ENCODE measurements at regions not wholly inside any gene's neighbourhood (a gene's known extent, or its start where the extent isn't known, plus 50 kb on each side); places are given as distances from the start of the nearest gene placed in this dataset.

- Histone ChIP-seq H3K36me3 (no peaks in the 10 kb centered on the region), H3K9me3 (no peaks in the 10 kb centered on the region), H3K4me3 (no peak overlapping the region), H3K27ac (no peak overlapping the region), H3K4me1 (peaks cover 0 to 5% (median 0%) of the 10 kb centered on the region in 4 donors), H3K27me3 (no peaks in the 10 kb centered on the region)
- WGBS, 5 donors = 63 to 84% (median 73%) methylated on average over 4 of the region's 4 CpGs
- DNase-seq = no peak
- TF ChIP-seq EP300 (IDR thresholded peaks at IDR 0.05) = no peak
- no peak for TF ChIP-seq POLR2A (IDR thresholded peaks at IDR 0.05)
- TF ChIP-seq POLR2AphosphoS5 (IDR thresholded peaks at IDR 0.05) = no peak
- TF ChIP-seq CTCF (IDR thresholded peaks at IDR 0.05) = no peak
- intact Hi-C loops (cut with DNase I; ENCODE audit: low total_unique reads) = no loop called here
These were observed 480.2 kb downstream of the DTHD1 start for GRCh38 chr4:36761607-36762006.

GRCh38 chr4:36763814-36764213 is 480.7 kb upstream of the NWD2 start:
- no peaks in the 10 kb centered on the region for H3K4me1 ChIP-seq
- H3K4me3 ChIP-seq = no peak overlapping the region
- no peak overlapping the region for H3K27ac ChIP-seq
- intact Hi-C loops (cut with DNase I; ENCODE audit: low total_unique reads) = no loop called here
- H3K9me3 ChIP-seq = no peaks in the 10 kb centered on the region
- H3K36me3 ChIP-seq = no peaks in the 10 kb centered on the region
- 78 to 93% (median 85%) methylated on average over 1 of the region's 1 CpG for WGBS, 5 donors
- H3K27me3 ChIP-seq = no peaks in the 10 kb centered on the region
- TF ChIP-seq POLR2AphosphoS5 (IDR thresholded peaks at IDR 0.05) = no peak
- no peak for TF ChIP-seq POLR2A (IDR thresholded peaks at IDR 0.05)
- TF ChIP-seq CTCF (IDR thresholded peaks at IDR 0.05) = no peak
- TF ChIP-seq EP300 (IDR thresholded peaks at IDR 0.05) = no peak
- no peak for DNase-seq

- TF ChIP-seq EP300 (IDR thresholded peaks at IDR 0.05) = no peak
- TF ChIP-seq CTCF (IDR thresholded peaks at IDR 0.05) = no peak
- TF ChIP-seq POLR2AphosphoS5 (IDR thresholded peaks at IDR 0.05) = no peak
- no peak for TF ChIP-seq POLR2A (IDR thresholded peaks at IDR 0.05)
- no peaks in the 10 kb centered on the region for H3K9me3 ChIP-seq
- no peak overlapping the region for H3K27ac ChIP-seq
- no peak overlapping the region for H3K4me3 ChIP-seq
- no peak for DNase-seq
- H3K27me3 ChIP-seq = no peaks in the 10 kb centered on the region
- no peaks in the 10 kb centered on the region for H3K36me3 ChIP-seq
- no peaks in the 10 kb centered on the region for H3K4me1 ChIP-seq
- intact Hi-C loops (cut with DNase I; ENCODE audit: low total_unique reads) = no loop called here
- WGBS, 5 donors = 84 to 95% (median 90%) methylated on average over 1 of the region's 1 CpG; no CpG with 5 or more reads in 1 of the 5 donors
These were observed 476.9 kb upstream of the NWD2 start for GRCh38 chr4:36767596-36767995.

- Histone ChIP-seq H3K9me3 (no peaks in the 10 kb centered on the region), H3K27me3 (no peaks in the 10 kb centered on the region), H3K4me3 (no peak overlapping the region), H3K27ac (no peak overlapping the region), H3K36me3 (no peaks in the 10 kb centered on the region), H3K4me1 (no peaks in the 10 kb centered on the region)
- intact Hi-C loops (cut with DNase I; ENCODE audit: low total_unique reads) = no loop called here
- no peak for TF ChIP-seq POLR2A (IDR thresholded peaks at IDR 0.05)
- TF ChIP-seq CTCF (IDR thresholded peaks at IDR 0.05) = no peak
- TF ChIP-seq EP300 (IDR thresholded peaks at IDR 0.05) = no peak
- TF ChIP-seq POLR2AphosphoS5 (IDR thresholded peaks at IDR 0.05) = no peak
- no peak for DNase-seq
- WGBS, 5 donors = 39 to 82% (median 54%) methylated on average over 2 of the region's 2 CpGs
These were observed 473.0 kb upstream of the NWD2 start for GRCh38 chr4:36771411-36772153.

All from stomach (tissue), 8 donors.